22Rv1 (cell line): ENCODE measurements at regions not wholly inside any gene's neighbourhood (a gene's known extent, or its start where the extent isn't known, plus 50 kb on each side); places are given as distances from the start of the nearest gene placed in this dataset.
"Not testable (repeated sequence)": the region's sequence is repeated elsewhere in the genome, so short reads cannot be mapped to it uniquely, and the experiment has no call there.

Source experiments
- H3K27ac ChIP-seq: fragments of 450-650 bp; 2 replicates; pipeline ENCODE4 v1.5.1; 2017
- ZFX ChIP-seq: fragments of 450-650 bp; IDR thresholded peaks from 2 replicates; pipeline ENCODE4 v1.6.1; 2017; ENCODE audit warnings: antibody characterized with exemption, borderline replicate concordance
- TF ChIP-seq, protein P1 (sequence below): fragments of 450-650 bp; IDR thresholded peaks from 2 replicates; pipeline ENCODE4 v1.5.1; 2017; ENCODE audit warnings: mild to moderate bottlenecking

GRCh38 chr11:34810107-34810562, 106.0 kb downstream of the APIP start:
- TF ChIP-seq, protein P1, sequence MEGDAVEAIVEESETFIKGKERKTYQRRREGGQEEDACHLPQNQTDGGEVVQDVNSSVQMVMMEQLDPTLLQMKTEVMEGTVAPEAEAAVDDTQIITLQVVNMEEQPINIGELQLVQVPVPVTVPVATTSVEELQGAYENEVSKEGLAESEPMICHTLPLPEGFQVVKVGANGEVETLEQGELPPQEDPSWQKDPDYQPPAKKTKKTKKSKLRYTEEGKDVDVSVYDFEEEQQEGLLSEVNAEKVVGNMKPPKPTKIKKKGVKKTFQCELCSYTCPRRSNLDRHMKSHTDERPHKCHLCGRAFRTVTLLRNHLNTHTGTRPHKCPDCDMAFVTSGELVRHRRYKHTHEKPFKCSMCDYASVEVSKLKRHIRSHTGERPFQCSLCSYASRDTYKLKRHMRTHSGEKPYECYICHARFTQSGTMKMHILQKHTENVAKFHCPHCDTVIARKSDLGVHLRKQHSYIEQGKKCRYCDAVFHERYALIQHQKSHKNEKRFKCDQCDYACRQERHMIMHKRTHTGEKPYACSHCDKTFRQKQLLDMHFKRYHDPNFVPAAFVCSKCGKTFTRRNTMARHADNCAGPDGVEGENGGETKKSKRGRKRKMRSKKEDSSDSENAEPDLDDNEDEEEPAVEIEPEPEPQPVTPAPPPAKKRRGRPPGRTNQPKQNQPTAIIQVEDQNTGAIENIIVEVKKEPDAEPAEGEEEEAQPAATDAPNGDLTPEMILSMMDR, result no peak
- no peak for TF ChIP-seq ZFX
- no peak overlapping the region for H3K27ac ChIP-seq

DNA sequence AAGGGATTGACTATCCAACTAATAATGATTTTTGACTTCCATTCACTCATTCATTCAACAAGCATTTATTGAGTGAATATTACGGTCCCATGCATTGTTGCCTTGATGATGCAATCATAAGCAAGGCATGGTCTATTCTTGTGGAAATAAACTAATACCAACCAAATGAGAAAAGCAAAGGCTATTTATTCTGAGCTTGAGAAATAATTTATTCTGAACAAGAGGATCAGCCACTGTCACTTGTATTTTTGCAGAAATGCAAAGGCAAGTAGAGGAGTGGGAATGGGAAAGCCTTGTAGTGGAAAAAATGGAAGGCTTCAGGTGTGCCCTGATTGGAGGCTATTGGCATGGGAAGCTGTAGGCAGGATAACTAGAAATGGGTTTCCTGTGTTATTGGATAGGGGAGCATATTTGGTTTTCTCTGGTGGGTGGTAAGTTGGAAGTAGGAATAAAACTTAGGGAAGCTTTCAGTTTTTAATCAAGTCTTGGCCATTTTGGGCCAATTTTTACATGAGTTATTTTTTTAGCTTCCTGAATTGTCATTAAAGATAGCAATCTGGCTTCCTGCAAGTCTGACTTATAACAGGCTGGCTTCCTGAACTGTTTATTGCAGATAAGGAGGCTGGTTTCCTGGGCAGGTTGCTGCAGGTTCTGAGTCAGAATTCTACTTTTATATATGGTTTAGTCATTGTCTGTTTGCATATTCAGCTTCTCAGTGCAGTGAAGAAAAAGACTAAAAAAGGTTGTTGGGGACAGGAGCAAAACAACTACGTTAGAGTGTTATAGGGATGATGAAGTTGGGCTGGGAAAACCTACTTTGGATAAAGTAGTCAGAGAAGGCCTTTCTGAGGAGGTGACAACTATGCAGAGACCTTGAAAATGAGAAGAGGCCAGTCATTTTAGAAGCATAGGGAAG, 106.7 kb downstream of the APIP start:
- no peak for TF ChIP-seq ZFX
- TF ChIP-seq, protein P1, result no peak
- no peak overlapping the region for H3K27ac ChIP-seq

- H3K27ac ChIP-seq, result no peak overlapping the region
- TF ChIP-seq ZFX, result no peak
- TF ChIP-seq, protein P1, result no peak
Measured at GRCh38 chr11:34806875-34807274, 109.3 kb downstream of the APIP start.

GRCh38 chr11:34805937-34806336, 110.2 kb downstream of the APIP start:
- TF ChIP-seq, protein P1, result no peak
- TF ChIP-seq ZFX, result no peak
- H3K27ac ChIP-seq, result no peak overlapping the region

DNA sequence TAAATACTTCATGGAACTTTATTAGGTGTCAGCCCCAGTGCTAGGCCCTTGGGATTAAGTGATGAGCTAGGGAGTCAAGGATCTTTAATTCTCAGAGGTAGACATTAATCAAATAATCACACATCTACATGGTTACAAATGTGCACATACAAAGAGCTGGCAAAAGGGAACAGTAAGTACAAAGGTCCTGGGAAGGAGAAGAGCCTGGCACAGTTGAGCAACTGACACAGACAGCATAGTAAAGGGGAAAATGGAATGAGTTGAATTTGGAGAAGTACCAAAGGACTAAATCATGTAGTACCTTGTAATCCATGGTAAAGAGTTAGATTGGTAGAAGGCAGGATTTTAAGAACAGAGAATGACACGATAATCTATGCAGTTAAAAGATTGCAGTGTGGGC, 116.3 kb downstream of the APIP start:
- no peak overlapping the region for H3K27ac ChIP-seq
- no peak for TF ChIP-seq ZFX
- TF ChIP-seq, protein P1, result no peak

GRCh38 chr11:34798985-34799384, 117.2 kb downstream of the APIP start:
- TF ChIP-seq, protein P1, result no peak
- TF ChIP-seq ZFX, result no peak
- H3K27ac ChIP-seq, result no peak overlapping the region

GRCh38 chr11:34797497-34797896, 118.7 kb downstream of the APIP start:
- not testable (repeated sequence) for H3K27ac ChIP-seq

DNA sequence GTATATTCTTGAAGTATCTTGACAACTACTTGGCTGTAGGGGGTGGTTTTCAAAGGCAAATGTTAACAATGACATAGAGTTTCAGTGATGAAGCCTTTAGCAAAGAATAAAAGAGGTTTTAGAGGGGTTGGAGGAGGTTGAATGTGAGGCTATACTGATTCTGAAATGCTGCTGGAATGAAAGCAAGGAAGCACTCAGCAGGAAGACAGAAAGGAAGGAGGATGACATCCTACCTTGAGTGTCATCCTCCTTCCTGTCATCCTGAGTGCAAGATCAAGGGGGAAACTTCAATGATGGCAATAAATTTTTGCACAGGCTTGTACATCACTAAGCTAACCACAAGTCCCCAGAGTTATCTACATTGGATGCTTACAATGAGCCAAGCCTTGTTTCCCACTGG, 120.5 kb downstream of the APIP start:
- no peak for TF ChIP-seq ZFX
- H3K27ac ChIP-seq, result no peak overlapping the region
